Activated CD4-positive, alpha-beta memory T cell treated with anti-CD3 and anti-CD28 coated beads for 36 hours (primary cell): ENCODE measurements at regions not wholly inside any gene's neighbourhood (a gene's known extent, or its start where the extent isn't known, plus 50 kb on each side); places are given as distances from the start of the nearest gene placed in this dataset.
"Not testable (repeated sequence)": the region's sequence is repeated elsewhere in the genome, so short reads cannot be mapped to it uniquely, and the experiment has no call there.

Source experiments
- CTCF ChIA-PET: fragments of 350-600 bp; sonication (Branson Sonifier 250); formaldehyde crosslinking; loops from one replicate; lab custom pipeline; 2021; ENCODE audit warnings: antibody characterized with exemption, inconsistent platforms; lab: Charles Lee
- POLR2A ChIA-PET: fragments of 350-600 bp; sonication (Branson Sonifier 250); formaldehyde crosslinking; loops from one replicate; lab custom pipeline; 2021; ENCODE audit warnings: antibody characterized with exemption; lab: Charles Lee
- DNase-seq: peaks from one replicate; pipeline ENCODE4 v3.0.0-alpha.2; 2020
- H3K27ac Mint-ChIP-seq: one replicate; pipeline ENCODE4 v1.8.0; 2021; ENCODE audit warnings: mixed read lengths
- H3K27me3 Mint-ChIP-seq: one replicate; pipeline ENCODE4 v1.8.0; 2021; ENCODE audit warnings: mixed read lengths
- H3K36me3 Mint-ChIP-seq: one replicate; pipeline ENCODE4 v1.8.0; 2021; ENCODE audit warnings: mixed read lengths
- H3K4me1 Mint-ChIP-seq: one replicate; pipeline ENCODE4 v1.8.0; 2021; ENCODE audit warnings: low read depth, mixed read lengths
- H3K4me3 Mint-ChIP-seq: one replicate; pipeline ENCODE4 v1.8.0; 2021; ENCODE audit warnings: mild to moderate bottlenecking, mixed read lengths
- H3K9me3 Mint-ChIP-seq: one replicate; pipeline ENCODE4 v1.8.0; 2021; ENCODE audit warnings: mixed read lengths
- intact Hi-C: fragments of 100-400 bp; cut with micrococcal nuclease; formaldehyde crosslinking; loops from one replicate; pipeline ENCODE4 v1.15.1; 2023

- Mint-ChIP-seq H3K27ac (no peak overlapping the region), H3K4me1 (no peaks in the 10 kb centered on the region), H3K9me3 (peaks cover 2% of the 10 kb centered on the region), H3K4me3 (no peak overlapping the region), H3K27me3 (no peaks in the 10 kb centered on the region), H3K36me3 (no peaks in the 10 kb centered on the region)
- ChIA-PET CTCF (no interaction called here), POLR2A (no interaction called here)
- intact Hi-C loops: no loop called here
- no peak for DNase-seq
Measured at GRCh38 chr18:38646296-38646695, 1080.7 kb upstream of the CELF4 start.

- peaks cover 7% of the 10 kb centered on the region for H3K9me3 Mint-ChIP-seq
- DNase-seq: no peak
- H3K4me1 Mint-ChIP-seq: no peaks in the 10 kb centered on the region
- intact Hi-C loops: no loop called here
- H3K27me3 Mint-ChIP-seq: no peaks in the 10 kb centered on the region
- POLR2A ChIA-PET: no interaction called here
- no peak overlapping the region for H3K27ac Mint-ChIP-seq
- CTCF ChIA-PET: no interaction called here
- H3K36me3 Mint-ChIP-seq: peaks cover 2% of the 10 kb centered on the region
- H3K4me3 Mint-ChIP-seq: no peak overlapping the region
Measured at GRCh38 chr18:38644875-38645641, 1079.5 kb upstream of the CELF4 start.

- Mint-ChIP-seq H3K4me1 (no peaks in the 10 kb centered on the region), H3K36me3 (peaks cover 4% of the 10 kb centered on the region), H3K27ac (no peak overlapping the region), H3K4me3 (no peak overlapping the region), H3K27me3 (no peaks in the 10 kb centered on the region), H3K9me3 (peaks cover 26% of the 10 kb centered on the region)
- DNase-seq: no peak
- ChIA-PET CTCF (no interaction called here), POLR2A (no interaction called here)
- intact Hi-C loops: no loop called here
Measured at GRCh38 chr18:38642711-38643110, 1077.1 kb upstream of the CELF4 start.

GRCh38 chr18:38639700-38640099 is 1074.1 kb upstream of the CELF4 start:
- peaks cover 28% of the 10 kb centered on the region for H3K9me3 Mint-ChIP-seq

GRCh38 chr18:38635709-38636430 is 1070.3 kb upstream of the CELF4 start:
- peaks cover 28% of the 10 kb centered on the region for H3K9me3 Mint-ChIP-seq
- ChIA-PET POLR2A (no interaction called here), CTCF (no interaction called here)
- no peak overlapping the region for H3K27ac Mint-ChIP-seq
- no peak overlapping the region for H3K4me3 Mint-ChIP-seq
- H3K27me3 Mint-ChIP-seq: no peaks in the 10 kb centered on the region
- intact Hi-C loops: no loop called here
- peaks cover 4% of the 10 kb centered on the region for H3K36me3 Mint-ChIP-seq
- H3K4me1 Mint-ChIP-seq: no peaks in the 10 kb centered on the region
- DNase-seq: no peak

More at GRCh38 chr18:38639700-38640099, 1074.1 kb upstream of the CELF4 start:
- H3K27ac Mint-ChIP-seq, DNase-seq, POLR2A ChIA-PET, intact Hi-C loops, H3K36me3 Mint-ChIP-seq, H3K4me1 Mint-ChIP-seq, H3K4me3 Mint-ChIP-seq, H3K27me3 Mint-ChIP-seq, CTCF ChIA-PET: not testable (repeated sequence)

- Mint-ChIP-seq H3K36me3 (peaks cover 2% of the 10 kb centered on the region), H3K4me3 (no peak overlapping the region), H3K27me3 (no peaks in the 10 kb centered on the region), H3K9me3 (peaks cover 13% of the 10 kb centered on the region), H3K27ac (no peak overlapping the region), H3K4me1 (no peaks in the 10 kb centered on the region)
- intact Hi-C loops: no loop called here
- POLR2A ChIA-PET: no interaction called here
- no peak for DNase-seq
- CTCF ChIA-PET: no interaction called here
Measured at GRCh38 chr18:38634117-38634516, 1068.5 kb upstream of the CELF4 start.

GRCh38 chr18:38633333-38633732 is 1067.7 kb upstream of the CELF4 start:
- Mint-ChIP-seq H3K27ac (no peak overlapping the region), H3K27me3 (no peaks in the 10 kb centered on the region), H3K4me3 (no peak overlapping the region), H3K36me3 (no peaks in the 10 kb centered on the region), H3K9me3 (peaks cover 6% of the 10 kb centered on the region), H3K4me1 (no peaks in the 10 kb centered on the region)
- ChIA-PET POLR2A (no interaction called here), CTCF (interaction anchor here (0.6 to 0.7 kb wide), 2 partner anchors 16 to 1032 kb away, joined by 3 to 4 read pairs; no protein-coding TSS in a partner anchor)
- intact Hi-C loops: no loop called here
- no peak for DNase-seq

- CTCF ChIA-PET: no interaction called here
- no peaks in the 10 kb centered on the region for H3K4me1 Mint-ChIP-seq
- DNase-seq: no peak
- H3K4me3 Mint-ChIP-seq: no peak overlapping the region
- no peaks in the 10 kb centered on the region for H3K36me3 Mint-ChIP-seq
- no peaks in the 10 kb centered on the region for H3K9me3 Mint-ChIP-seq
- no peak overlapping the region for H3K27ac Mint-ChIP-seq
- POLR2A ChIA-PET: no interaction called here
- H3K27me3 Mint-ChIP-seq: no peaks in the 10 kb centered on the region
- intact Hi-C loops: no loop called here
Measured at GRCh38 chr18:38619129-38619528, 1053.5 kb upstream of the CELF4 start.

- no peaks in the 10 kb centered on the region for H3K36me3 Mint-ChIP-seq
- H3K4me1 Mint-ChIP-seq: peaks cover under 1% of the 10 kb centered on the region
- intact Hi-C loops: no loop called here
- H3K27ac Mint-ChIP-seq: no peak overlapping the region
- H3K27me3 Mint-ChIP-seq: no peaks in the 10 kb centered on the region
- DNase-seq: no peak
- no peak overlapping the region for H3K4me3 Mint-ChIP-seq
- ChIA-PET CTCF (no interaction called here), POLR2A (no interaction called here)
- no peaks in the 10 kb centered on the region for H3K9me3 Mint-ChIP-seq
Measured at GRCh38 chr18:38616306-38616705, 1050.7 kb upstream of the CELF4 start.

GRCh38 chr18:38612904-38613303 is 1047.3 kb upstream of the CELF4 start:
- Mint-ChIP-seq H3K4me1 (peaks cover 2% of the 10 kb centered on the region), H3K36me3 (no peaks in the 10 kb centered on the region), H3K27ac (no peak overlapping the region), H3K4me3 (no peak overlapping the region), H3K9me3 (no peaks in the 10 kb centered on the region), H3K27me3 (no peaks in the 10 kb centered on the region)
- intact Hi-C loops: no loop called here
- no peak for DNase-seq
- POLR2A ChIA-PET: no interaction called here
- CTCF ChIA-PET: no interaction called here

- intact Hi-C loops: loop anchor here (1.0 to 2.0 kb wide), 2 partner anchors 32 to 330 kb away; no protein-coding TSS in a partner anchor
- Mint-ChIP-seq H3K9me3 (no peaks in the 10 kb centered on the region), H3K27ac (peak overlapping the region; percentile 69), H3K4me3 (no peak overlapping the region), H3K27me3 (no peaks in the 10 kb centered on the region), H3K4me1 (peaks cover 2% of the 10 kb centered on the region), H3K36me3 (no peaks in the 10 kb centered on the region)
- POLR2A ChIA-PET: interaction anchor here (1.2 kb wide), 1 partner anchor 114 kb away, joined by 3 read pairs; no protein-coding TSS in a partner anchor
- CTCF ChIA-PET: no interaction called here
- DNase-seq: peak; percentile 39
Measured at GRCh38 chr18:38611036-38611964, 1045.7 kb upstream of the CELF4 start.

GRCh38 chr18:38606841-38607240 is 1041.2 kb upstream of the CELF4 start:
- no peak overlapping the region for H3K27ac Mint-ChIP-seq
- ChIA-PET CTCF (no interaction called here), POLR2A (no interaction called here)
- intact Hi-C loops: loop anchor here (1.0 to 2.0 kb wide), 2 partner anchors 110 to 145 kb away; no protein-coding TSS in a partner anchor
- no peak overlapping the region for H3K4me3 Mint-ChIP-seq
- no peaks in the 10 kb centered on the region for H3K9me3 Mint-ChIP-seq
- H3K4me1 Mint-ChIP-seq: peaks cover 2% of the 10 kb centered on the region
- H3K36me3 Mint-ChIP-seq: no peaks in the 10 kb centered on the region
- no peaks in the 10 kb centered on the region for H3K27me3 Mint-ChIP-seq
- DNase-seq: no peak
